DMS53 treated with DMSO at 0.1 percent for 48 hours (cell line): ENCODE measurements at regions not wholly inside any gene's neighbourhood (a gene's known extent, or its start where the extent isn't known, plus 50 kb on each side); places are given as distances from the start of the nearest gene placed in this dataset.
"Not testable (repeated sequence)": the region's sequence is repeated elsewhere in the genome, so short reads cannot be mapped to it uniquely, and the experiment has no call there.

ENCODE experiments used
- DNase-seq: peaks from one replicate; lab custom pipeline; 2025; ENCODE audit not compliant: unreplicated experiment; lab: John Stamatoyannopoulos, UW

DNA sequence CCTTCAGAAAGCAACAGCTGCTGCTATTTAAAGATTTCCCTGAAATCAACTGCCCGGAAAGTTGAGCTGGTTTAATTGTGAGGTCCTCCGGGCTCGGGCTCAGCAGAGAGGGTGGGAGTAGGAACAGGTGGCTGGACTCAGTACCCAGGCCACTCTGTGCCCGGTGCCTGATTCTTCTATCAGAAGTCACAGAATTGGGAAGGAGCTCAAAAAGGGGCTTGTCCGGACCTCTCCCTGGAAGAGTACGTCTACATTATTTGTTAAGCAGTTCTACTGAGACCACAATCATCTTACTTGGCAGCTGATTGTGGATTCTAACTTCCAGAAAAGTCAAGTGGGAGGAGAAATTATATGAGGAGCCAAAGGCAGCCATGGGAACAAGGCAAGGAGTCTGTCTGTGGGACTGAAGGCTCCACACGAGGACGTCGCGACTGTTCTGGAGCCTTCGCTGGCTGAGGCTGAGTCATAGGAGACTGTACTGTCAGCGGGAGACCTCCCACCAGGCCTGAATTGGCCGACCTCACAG lies 91.7 kb upstream of the ANKRD10 start:
- no peak for DNase-seq

GRCh38 chr13:111005808-111006505 lies 91.1 kb upstream of the ANKRD10 start:
- no peak for DNase-seq

- no peak for DNase-seq
These were observed 90.5 kb upstream of the ANKRD10 start for GRCh38 chr13:111005364-111005763.

GRCh38 chr13:111004444-111004843 lies 89.6 kb upstream of the ANKRD10 start:
- no peak for DNase-seq

- DNase-seq, result no peak
These were observed 86.8 kb upstream of the ANKRD10 start for GRCh38 chr13:111001636-111002035.

GRCh38 chr13:110993788-110994187 lies 78.9 kb upstream of the ANKRD10 start:
- no peak for DNase-seq

- no peak for DNase-seq
These were observed 77.2 kb upstream of the ANKRD10 start for GRCh38 chr13:110991991-110992508.

DNA sequence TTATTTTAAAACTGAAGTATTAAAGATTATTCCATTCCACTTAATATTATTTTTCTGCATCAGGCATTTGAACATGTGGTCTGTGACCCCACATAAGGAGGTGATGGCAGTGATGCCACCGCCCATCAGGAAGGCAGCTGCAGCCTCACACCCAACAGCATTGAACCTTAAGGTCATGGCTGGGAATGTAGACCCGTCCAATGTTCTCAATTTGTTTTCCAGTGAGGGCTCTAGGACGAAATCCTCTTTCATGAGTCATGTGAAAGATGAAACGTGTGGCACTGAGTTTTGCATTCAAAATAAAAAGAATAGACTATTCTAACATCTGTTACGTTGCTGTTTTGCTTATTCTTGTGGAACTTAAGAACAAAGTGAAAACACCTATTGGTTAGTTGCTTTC lies 74.5 kb upstream of the ANKRD10 start:
- no peak for DNase-seq

DNA sequence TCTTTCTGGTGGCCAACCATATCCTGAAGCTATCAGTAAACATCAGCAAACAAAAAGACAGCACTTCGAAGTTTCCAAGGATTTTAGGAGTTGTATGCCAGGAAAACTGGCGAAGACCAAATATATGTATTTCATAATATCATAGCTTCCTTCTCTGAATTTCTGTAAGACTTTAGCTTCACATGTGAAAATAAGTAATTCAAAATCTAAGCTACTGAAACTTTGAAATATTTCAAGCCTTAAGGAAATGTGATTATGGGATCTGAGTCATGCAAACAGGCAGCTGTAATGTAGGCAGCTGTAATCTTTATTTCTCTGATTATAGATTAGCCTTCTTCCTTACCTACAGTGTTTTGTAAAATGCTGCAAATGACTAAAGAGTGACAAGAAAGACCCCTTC lies 70.7 kb upstream of the ANKRD10 start:
- no peak for DNase-seq

DNA sequence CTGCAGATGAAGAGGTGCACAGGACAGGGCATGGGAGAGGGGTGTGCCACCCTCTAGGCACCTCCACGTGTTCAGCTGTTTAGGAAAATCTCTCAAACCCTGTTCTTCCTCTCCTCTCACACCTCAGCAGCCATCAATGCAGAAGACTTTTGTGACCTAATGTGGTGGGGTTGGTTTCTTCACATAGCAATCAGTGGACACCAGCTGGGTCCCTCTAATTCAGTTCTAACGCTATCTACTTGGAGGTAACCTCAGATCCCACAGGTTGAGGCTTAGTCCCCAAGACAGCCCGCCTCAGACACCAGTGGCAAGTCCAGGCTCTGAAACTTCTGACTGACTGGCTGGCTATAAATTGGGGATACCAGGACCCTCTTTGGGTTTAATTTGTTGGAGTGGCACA lies 69.9 kb upstream of the ANKRD10 start:
- no peak for DNase-seq

DNA sequence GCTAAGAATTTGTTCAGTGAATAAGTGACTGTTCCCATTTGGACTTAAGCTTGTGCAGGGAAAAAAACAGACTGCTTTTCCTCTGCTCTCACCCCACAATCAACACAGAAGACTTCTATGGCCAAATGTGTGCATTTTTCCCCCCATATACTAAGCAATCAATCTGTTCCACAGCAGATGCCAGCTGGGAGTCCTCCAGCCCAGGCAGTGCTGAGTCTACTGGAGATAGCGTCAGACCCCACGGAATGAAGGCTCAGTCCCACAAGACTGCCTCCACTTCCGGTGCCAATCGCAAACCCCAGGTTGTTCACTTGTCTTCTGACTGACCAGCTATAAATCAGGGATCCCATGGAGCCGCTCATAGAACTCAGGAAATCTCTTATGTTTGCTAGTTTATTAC lies 69.5 kb upstream of the ANKRD10 start:
- no peak for DNase-seq

GRCh38 chr13:110983241-110983640 lies 68.4 kb upstream of the ANKRD10 start:
- DNase-seq, result no peak

- DNase-seq, result no peak
These were observed 66.5 kb upstream of the ANKRD10 start for GRCh38 chr13:110981379-110981778.

GRCh38 chr13:110980921-110981320 lies 66.1 kb upstream of the ANKRD10 start:
- DNase-seq, result no peak

DNA sequence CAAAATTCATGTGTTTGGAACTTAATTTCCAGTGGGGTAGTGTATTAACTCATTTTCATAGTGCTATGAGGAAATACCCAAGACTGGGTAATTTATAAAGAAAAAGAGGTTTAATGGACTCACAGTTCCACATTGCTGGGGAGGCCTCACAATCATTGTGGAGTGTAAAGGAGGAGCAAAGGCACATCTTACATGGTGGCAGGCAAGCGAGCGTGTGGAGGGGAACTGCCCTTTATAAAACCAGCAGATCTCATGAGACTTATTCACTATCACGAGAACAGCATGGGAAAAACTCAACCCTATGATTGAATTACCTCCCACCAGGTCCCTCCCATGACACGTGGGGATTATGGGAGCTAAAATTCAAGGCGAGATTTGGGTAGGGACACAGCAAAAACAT lies 64.3 kb upstream of the ANKRD10 start:
- not testable (repeated sequence) for DNase-seq

- DNase-seq, result no peak
These were observed 63.5 kb upstream of the ANKRD10 start for GRCh38 chr13:110978390-110978789.

GRCh38 chr13:110976785-110977184 lies 61.9 kb upstream of the ANKRD10 start:
- no peak for DNase-seq

- DNase-seq, result no peak
These were observed 58.3 kb upstream of the ANKRD10 start for GRCh38 chr13:110973007-110973700.

DNA sequence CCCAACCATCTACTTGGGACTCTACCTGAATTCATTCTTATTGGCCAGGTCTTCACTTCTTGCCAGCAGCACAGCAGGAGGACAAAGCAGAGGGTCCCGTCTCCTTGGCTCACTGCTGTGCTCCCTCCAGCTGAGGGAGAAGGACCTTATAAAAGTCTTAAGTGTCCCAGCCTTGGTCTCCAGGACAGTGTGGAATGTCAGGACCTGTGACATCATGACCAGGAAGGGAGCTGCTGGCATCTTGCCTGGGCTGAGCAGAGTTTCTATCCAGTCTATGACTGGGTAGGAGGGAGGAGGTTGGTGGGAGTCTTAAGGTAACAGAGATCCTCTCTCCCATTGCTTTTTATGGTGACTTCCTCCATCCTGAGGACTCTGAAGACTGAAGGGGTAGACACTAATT lies 56.6 kb upstream of the ANKRD10 start:
- DNase-seq, result no peak

DNA sequence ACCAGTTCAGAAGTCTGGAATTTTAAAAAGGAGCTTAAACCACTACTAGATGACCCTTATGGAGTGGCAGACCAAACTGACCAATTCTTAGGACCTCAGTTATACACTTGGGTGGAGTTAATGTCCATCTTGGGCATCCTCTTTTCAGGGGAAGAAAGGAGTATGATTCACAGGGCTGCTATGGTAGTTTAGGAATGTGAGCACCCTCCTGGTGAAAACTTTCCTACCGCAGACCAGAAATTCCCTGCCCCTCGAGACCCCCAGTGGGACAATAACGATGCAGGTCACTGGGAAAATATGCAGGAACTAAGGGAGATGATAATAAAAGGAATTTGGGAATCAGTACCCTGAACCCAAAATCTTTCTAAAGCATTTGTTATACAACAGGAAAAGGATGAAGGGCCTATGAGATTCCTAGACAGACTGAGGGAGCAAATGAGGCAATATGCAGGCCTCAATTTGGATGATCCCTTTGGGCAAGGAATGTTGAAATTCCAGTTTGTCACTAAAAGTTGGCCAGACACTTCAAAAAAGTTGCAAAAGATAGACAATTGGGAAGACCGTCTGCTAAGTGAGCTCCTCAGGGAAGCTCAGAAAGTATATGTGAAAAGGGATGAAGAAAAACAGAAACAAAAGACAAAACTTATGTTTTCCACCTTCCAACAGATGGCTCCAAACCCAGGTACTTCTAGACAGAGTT lies 52.4 kb upstream of the ANKRD10 start:
- DNase-seq, result not testable (repeated sequence)

DNA sequence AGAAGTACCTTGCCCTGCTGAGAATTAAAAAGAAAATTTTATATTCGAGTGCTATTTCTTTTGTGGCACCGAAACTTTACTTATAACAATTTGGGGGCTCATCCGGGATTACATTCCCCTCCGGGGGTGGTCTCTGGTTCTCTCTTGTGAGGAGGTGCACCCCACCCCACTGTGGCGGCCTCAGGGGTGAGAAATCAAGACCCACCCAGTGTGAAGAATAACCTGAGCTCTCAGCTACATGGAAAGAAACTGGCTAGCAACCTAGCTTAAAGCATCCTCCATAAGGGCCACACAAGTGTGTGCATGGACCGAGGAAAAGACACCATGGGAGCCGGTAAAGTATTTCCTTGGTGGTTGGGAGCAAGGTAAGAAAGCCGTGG lies 50.9 kb upstream of the ANKRD10 start:
- DNase-seq, result no peak
